NCI-H2081 (cell line): ENCODE measurements at regions not wholly inside any gene's neighbourhood (a gene's known extent, or its start where the extent isn't known, plus 50 kb on each side); places are given as distances from the start of the nearest gene placed in this dataset.

Experiments
- DNase-seq, 2 experiments: peaks; one replicate each; lab custom pipeline; 2025; lab: John Stamatoyannopoulos, UW

DNA sequence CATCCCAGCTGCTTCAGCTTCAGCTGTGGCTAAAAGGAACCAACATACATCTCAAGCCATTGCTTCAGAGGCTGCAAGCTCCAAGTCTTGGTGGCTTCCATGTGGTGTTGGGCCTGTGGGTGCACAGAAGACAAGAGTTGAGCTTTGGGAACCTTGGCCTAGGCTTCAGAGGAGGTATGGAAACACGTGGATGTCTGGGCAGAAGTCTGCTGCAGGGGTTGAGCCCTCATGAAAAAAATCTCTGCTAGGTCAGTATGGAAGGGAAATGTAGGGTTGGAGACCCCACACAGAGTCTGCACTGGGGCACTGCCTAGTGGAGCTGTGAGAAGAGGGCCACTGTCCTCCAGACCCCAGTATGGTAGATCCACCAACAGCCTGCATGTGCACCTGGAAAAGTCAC, 279.3 kb downstream of the MZT1 start:
- DNase-seq, result no peak

DNA sequence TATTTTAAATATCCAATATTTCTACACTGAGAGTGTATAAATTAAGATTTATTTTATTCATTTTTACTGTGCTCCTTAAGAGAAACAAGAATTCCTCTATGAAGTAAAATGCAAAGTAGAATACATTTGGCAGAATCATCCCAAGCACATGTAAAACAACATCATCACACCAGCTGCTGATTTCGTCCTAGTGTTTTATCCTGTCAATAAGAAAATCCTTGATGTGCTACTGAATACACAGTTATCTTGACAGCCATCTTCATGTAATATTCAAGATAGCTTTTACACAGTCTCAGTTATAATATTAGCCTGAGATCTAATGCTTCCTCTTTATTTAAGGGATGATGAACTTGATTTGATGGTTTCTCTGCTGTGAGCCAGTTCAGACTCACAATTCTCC, 282.4 kb downstream of the MZT1 start:
- DNase-seq, result no peak

DNA sequence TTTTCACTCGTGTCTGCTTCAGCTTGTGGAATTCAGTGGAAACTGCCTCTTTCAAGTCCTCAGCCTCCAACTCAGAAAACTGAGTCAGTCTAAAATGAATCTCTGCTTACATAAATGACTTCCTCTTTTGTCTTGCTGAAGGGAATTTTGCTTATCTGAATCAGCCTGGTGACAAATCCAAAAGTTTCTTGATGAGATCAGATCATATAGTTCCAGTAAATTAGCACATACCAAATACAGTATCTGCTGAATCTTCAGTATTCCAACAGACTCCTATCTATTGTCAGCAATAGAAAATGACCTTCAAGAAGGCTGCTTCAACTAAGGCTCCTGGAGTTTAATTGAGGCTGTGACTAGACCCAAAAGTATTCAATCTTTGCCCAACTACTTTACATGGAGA, 290.0 kb downstream of the MZT1 start:
- no peak for DNase-seq

DNA sequence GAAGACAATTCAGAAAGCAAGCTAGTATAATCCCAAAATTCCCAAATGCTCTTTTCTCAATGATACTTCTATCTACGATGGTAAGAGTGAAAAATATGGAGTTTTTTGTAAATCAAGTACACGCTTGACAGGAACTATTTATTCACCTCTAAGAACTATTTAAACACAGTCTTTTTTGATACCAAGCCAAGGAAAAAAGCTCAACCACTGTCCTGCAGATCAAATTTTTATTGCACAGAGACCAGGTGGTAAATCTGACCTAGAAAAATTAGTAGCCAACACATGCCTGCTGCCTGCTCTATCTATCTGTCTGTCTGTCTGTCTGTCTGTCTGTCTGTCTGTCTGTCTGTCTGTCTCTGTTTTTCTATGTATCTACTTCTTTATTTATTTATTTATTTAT, 292.2 kb downstream of the MZT1 start:
- no peak for DNase-seq

DNA sequence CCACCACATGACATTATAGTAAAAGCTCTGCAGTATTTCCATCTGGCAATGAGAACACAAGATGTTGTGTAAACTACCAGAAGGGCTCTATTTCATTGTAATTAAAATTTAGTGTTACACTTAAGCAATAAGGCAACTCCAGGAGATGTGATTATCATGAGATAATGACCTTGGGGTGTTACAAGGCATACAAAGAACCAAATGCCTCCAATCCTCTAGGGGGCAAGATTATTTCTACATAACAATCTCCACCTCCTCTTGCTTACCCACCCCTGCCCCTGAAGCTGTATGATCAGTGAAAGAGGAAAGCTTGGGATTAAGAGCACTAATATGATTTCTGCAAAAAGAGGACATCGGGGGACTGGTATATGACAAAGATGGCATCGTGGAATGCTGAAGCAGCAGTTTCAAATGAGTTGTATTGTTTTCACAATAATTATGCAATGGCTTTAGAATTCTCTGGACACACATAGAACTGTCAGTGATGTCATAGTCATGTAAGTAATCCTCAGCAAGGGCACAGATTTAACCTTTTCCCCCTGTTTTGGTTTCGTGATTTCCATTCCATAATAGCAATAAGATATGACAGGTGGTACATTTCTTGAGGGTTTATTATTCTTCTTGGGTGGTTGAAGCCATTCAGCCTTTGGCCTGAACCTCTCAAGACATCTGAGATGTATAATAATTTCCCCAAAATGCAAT, 295.3 kb downstream of the MZT1 start:
- no peak for DNase-seq

DNA sequence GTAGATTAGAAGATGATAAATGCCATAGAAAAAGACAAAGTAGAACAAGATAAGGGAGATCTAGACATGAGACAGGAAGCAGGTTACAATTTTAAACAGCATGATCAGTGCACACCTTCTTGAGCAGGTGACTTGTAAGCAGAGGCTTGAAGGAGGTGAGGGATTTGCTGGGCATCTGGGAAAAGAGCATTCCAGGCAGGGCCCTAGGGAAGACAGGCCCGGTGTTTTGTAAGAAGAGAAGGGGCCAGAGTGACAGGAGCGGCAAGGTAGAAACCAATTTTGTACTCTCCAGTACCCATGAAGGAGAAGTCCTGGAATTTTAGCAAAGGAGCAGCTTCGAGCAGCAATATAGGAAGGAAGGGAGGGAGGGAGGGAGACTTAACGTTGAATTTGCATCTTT, 296.5 kb downstream of the MZT1 start:
- no peak for DNase-seq

DNA sequence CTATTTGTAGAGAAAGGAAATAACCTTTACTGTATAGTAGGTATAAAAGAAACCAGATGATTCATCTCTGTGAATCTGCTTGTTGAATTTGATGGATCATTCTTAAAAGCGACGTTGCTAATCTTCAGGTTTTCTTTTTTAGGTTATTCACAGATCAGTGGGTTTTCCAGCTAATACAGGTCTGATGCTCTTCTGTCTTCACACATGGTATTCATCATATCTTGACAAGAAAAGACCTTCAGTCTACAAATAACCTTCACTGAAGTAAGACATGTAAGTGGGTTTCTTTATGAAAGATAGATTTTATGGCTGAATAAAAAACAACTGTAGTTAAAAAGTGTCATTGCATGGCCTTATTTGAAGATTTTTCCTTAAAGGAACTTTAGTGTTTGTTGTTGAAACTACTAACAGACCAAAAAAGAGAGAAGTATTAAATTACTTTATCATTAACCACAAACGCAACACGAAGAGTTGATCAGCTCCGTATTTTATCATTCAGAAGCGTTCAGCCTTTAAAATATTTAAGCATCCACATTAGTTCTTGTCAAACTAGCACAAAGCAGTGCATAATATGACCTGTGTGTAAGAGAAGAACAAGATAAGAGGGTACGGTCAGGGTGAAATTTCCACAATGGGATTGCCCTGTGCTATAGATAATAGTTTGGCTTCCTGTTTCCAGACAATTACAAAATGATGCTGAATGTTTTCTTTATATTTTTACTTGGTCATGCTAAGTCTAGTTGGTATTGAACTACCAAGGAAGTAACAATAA, 299.5 kb downstream of the MZT1 start:
- no peak for DNase-seq

DNA sequence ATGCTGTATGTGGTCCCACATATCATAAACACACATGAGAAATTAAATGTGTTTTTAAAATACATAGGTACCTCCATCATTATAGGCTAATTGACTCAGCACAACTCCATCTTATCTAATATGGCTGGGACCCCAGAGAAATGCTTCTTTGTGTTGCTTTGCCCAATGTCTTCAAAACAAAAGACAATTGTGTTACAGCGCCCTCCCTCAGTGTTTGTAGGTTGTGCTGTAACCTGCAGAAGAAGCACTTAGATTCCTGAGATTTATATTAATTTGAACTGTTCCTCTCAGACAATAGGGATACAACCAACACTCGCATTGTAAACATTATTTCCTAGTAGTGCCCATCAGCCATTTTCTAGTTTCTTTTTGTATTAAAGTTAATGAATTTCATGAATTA, 303.4 kb downstream of the MZT1 start:
- DNase-seq, result no peak

DNA sequence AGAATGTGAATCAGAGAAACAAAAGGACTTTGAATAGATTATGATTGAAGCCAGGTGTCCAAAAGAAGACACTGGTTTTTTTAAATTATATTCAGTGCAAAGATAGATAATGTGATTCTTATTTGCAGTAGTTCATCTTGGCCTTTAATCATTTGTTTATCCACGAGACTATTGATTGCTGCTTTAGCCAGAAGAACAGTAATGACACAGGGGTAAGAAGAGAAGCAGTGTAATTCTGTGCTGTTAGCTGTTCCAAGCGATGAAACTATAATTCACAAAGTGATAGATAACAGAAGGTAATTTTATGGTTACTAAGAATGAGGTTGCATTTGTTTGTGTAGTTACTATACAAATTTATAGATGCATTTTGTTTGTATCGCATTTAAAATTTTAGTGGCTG, 311.6 kb downstream of the MZT1 start:
- no peak for DNase-seq

DNA sequence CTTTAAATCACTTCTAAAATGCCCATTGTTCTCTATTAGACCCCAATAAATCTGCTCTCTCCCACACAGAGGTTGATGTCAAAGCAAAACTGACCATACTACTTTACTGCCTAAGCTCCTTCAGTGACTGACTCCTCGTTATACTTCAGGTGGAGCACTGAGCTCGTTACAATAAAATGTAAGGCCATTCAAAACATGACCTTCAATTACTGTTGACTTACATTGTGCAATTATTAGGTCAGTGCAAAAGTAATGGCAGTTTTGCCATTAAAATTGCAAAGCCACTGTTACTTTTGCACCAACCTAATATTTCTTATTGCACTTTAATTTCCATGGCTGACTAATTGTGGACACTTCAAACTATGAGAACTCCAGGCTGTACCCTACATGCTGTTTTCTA, 314.9 kb downstream of the MZT1 start:
- no peak for DNase-seq

DNA sequence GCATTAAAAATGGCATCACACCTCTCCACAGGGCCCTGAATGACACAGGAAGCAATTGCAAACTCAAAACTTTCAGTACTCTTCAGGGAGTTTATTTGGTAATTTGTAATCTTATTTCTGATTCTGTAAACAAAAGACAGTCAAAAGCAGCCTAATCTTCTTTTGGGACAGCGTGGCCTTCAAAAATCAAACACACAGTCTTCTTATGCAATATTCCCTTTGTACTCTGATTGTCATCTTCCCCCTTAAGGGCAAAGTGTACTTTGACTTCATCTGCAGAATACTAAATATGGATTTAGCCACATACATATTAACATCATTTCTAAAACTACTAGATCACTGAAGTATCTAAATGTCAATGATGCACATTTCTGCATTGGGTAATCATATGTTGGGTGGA, 322.0 kb downstream of the MZT1 start:
- no peak for DNase-seq

DNA sequence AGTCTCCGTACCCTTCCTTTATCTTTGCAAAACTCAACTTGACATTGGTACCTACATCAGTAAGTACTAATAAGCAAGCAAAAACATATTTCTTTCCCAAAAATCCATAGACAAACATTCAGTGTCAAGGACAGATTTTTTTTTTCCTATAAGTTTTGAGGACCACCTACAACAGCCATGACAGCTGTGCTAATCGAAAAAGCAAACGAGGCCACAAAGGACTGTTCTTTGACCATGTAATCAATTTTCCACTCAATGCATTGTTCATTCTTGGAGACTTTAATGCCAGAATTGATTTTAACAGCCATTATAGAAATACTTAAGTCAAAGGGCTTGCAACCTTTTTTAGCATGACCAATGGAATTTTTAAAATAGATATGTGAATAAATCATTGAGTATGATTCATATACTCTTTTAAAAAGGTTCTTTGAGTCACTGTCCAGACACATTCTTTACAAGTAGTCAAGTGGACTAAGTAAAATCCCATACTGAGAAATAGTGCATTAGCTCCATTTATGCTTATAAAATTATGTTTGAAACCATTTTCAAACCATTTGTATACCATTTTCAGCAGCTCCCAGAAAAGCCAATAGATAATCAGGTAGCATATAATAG, 323.9 kb downstream of the MZT1 start:
- no peak for DNase-seq

DNA sequence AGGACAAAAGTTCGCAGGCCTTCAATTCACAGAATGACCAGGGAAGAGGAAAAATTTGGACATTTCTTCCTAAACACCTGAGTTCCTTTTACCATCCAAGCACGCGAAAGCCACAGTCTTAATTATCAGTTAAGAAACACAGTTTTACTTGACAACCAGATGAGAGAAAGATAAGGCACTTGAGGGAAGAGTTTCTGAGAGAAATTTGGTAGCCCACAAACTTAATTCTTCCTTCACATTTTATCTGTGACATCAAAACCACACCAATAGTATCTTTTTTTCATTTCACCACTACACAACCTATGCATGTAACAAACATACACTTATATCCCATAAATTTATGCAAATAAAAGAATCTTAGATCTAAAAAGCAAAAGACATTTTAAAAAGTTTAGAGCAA, 326.6 kb downstream of the MZT1 start:
- no peak for DNase-seq

DNA sequence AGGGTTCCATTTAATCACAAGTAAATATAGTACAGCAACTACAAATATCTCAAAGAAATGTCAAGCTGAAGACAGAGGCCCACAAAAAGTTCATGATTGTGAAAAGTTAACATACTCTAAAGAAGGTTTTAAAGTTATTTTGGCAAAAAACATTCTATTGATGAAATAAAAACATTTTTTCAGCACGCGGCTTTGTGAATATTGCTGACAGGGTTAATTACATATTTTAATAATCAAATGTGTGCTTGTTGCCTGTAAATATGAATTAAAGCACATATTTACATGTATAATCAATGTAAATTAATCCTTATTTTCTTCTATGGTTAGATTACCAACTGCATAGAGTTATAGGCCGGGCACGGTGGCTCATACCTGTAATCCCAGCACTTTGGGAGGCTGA, 328.1 kb downstream of the MZT1 start:
- DNase-seq, result no peak

DNA sequence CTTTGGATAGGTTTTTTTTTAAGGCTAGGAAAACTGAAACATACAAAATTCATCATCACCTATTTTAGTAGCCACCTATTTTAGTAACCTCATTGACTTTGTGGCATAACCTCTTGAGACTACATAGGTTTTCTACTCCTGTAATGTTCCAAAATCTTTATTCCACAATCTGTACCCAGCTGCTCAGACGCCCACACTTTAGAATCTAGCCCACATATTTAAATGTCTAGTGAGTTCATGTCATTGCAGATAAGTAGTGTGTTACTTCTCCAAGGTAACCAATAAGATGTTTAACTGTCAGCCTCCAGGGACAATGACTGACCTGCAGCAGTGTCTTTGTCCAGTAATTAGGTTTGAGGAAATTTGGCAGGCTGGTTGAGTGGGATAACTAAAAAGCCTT, 330.2 kb downstream of the MZT1 start:
- peak in 1 of 2 experiments; percentile 3 for DNase-seq

DNA sequence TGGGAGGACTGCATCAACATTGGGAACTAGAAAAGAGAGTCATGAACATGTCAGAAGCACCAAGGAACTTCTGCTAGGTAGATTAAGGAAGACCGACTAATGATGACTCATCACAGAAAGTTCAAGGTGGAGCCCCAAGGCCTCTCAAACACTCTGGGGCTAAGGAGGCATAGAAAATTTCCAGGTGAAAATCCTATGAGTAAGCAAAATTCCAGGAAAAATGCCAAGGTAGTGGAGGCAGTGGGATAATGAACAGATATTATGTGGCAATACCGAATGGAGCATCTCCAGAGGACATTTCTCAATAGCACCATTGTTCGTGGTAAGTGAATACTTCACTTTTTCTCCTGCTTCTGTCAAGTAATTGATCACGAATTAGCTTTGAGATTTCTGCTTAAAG, 336.5 kb downstream of the MZT1 start:
- DNase-seq, result no peak

DNA sequence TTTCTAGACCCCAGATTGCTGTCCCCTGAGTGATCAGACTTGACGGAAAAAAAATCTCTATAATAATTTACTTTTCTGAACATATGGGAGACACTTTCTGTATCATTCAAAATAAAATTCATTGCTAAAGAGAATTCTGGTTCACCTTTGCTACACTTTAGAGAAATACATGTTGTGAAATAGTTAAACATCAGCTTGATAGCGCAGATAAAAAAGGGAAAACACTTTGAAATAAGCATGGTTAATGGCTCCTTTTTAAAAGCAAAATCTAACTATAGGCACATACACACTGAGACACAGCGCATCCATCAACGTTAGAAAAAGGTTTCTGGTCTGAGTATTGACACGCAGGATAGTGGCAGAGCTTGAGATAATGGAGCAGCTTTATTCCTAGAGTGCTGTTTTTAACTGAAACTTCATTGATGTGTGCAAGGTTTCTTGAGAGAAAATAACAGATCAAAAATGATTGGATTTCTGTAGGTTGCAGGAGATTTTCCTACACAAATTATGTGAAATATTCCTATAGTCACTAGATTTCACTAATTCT, 341.2 kb downstream of the MZT1 start:
- no peak for DNase-seq

DNA sequence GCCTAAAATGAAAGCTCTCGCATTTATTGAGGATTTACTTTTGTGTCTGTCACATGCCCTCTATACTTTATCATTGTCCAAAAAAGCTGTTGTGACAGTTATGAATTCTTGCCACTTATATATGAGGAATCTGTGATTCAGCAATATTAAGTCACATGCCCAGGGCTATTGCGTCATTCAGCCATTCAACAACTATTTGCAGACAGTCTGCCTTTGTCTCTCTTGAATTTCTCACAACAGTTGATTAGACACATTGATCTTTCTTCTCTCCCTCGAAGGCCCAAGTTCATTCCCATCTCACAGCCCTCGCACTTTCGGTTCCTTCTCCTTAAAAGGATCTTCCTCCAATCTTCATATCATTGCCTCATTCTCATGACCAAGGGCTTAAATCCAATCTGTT, 342.6 kb downstream of the MZT1 start:
- no peak for DNase-seq

DNA sequence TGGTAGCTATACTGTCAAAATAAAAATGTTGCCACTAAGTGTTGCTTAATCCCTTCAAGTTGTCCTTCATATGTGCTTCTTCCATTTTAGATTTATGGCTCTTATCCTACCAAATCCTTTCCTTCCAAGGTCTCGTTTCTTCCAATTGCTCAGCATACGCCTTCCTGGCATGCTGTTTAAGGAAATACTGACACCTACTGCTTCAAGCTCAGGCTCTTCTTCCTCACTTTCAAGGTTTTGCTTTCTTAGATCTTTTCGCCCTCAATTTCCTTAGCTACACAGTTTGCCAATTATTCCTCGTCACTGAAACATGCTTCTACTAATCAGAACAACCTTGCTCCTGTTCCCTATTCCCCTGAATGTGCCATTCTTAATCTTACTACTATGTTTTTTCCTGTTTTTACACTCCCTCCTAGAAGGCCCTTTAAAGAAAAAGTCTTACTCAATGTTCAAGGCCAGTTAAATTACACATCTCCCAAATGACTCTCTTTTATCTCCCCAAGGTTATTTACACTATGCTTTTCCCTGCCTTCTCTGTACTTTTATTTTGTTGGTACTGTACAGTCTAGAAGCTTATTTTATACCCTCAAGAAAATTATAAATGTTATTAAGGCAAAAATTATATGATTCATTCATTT, 343.1 kb downstream of the MZT1 start:
- DNase-seq, result no peak

DNA sequence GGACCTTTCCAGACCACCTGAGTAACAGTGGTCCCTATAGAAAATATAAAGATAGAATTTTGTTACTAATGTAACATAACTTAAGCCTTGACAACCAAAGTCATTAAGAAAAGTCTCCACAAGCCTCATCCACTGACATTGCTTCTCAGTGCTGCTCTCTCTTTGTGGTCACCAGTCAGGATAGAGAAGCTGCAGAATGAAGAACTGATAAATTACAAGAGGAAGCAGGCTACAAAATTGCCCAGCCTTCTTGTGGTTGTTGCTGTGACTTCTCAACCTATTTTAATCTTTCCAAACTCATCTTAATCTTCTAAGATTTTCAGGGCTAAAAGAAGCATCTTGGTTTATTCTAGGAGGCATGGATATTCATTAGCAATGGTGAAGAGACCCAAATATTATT, 343.8 kb downstream of the MZT1 start:
- DNase-seq, result no peak

DNA sequence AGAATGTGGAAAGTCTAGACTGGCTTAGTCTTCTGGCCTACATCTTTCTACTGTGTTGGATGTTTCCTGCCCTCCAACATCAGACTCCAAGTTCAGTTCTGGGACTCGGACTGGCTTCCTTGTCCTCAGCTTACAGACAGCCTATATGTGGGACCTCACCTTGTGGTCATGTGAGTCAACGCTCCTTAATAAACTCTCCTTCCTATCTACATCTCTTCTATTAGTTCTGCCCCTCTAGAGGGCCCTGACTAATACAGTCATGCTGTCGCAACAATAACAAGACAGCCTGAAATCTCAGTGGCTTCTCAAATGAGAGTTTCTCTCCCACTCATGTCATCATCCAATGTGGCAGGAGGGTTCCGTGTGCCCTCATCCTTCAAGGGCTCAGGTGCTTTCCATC, 347.8 kb downstream of the MZT1 start:
- DNase-seq, result no peak

DNA sequence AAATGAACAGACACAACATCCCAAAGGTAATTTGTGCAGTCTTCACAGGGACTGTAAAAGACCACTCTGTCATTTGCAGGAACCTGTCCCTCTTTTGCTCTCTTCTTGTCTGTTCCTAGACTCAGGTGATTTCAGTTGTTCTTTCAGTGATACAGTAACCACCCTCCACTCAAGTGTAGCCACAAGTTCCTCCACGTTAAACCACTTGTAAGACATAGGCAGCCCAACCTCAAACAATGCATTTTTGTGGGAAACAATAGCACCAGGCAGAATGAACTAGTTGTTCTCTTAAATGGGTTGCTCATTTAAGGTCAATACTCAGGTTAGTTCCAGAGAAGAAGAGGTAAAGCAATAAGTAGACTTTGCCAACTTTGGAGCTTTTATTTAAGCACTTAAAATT, 359.4 kb downstream of the MZT1 start:
- no peak for DNase-seq

DNA sequence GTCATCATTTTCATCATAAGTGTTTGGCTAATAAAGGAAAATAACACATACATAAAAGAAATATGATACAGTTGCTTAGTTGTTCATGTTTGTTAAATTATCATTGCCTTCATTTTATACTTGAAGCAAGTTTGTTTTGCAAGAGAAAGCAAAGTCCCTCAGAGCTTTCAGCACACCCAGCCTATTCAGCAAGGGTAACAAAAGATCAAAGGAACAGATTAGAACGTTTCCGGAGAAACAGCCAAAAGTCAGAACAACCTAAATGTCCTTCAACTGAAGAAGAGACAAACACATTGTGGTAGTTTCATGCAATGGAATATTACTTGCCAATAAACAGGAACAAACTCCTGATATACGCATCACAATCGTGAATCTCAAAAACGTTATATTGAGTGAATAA, 380.7 kb downstream of the MZT1 start:
- no peak for DNase-seq
